LNCAP (cell line): ENCODE measurements at regions not wholly inside any gene's neighbourhood (a gene's known extent, or its start where the extent isn't known, plus 50 kb on each side); places are given as distances from the start of the nearest gene placed in this dataset.

Experiments used
- CTCF ChIP-seq: fragments of 450-650 bp; IDR thresholded peaks from 2 replicates; pipeline ENCODE4 v1.5.1; 2017; ENCODE audit warnings: mild to moderate bottlenecking

- no peak for TF ChIP-seq CTCF
Observed at GRCh38 chr2:228688007-228688645, 506.6 kb upstream of the SPHKAP start.

DNA sequence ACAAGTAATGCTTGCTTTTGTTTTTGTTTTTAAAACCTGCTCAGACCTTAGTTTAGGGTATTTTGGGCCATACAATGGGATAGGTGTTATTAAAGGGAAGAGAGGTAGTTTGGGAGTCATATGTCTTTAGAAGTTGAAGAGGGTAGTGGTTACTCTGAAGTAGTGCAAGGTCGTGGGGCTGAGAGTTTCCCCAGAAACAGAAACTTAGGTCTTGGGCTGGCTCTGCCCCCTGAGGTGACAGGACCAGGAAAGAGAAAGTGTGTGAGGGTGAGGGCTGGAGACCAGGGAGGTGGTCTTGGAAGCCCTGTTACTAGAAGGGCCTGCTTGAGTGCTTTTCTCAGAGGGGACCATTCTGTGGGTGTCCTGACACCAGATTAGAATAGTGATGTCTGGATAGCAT is 500.5 kb upstream of the SPHKAP start:
- TF ChIP-seq CTCF: no peak

DNA sequence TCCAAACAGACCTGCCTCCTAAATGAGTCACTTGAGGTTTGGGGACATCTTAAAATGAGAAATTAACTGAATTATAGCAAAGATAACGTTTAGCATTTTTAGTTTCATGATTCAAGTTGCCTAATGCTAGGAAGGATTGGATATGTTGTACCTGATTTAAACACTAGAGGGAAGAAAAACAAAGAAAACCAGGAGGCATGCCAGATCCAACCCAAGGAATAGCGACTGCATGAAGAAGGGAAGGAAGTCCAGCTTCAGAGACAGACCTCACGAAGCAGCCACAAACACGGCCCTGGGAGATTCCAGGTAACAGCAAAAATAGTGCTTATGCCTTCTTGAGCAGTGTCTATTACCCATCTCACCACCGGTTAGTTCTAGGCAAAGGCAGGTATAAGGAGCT is 499.9 kb upstream of the SPHKAP start:
- TF ChIP-seq CTCF: 0 out of 2 replicates have a peak, but pooled peaks have one; percentile 15

- no peak for TF ChIP-seq CTCF
Observed at GRCh38 chr2:228678110-228678509, 496.6 kb upstream of the SPHKAP start.

DNA sequence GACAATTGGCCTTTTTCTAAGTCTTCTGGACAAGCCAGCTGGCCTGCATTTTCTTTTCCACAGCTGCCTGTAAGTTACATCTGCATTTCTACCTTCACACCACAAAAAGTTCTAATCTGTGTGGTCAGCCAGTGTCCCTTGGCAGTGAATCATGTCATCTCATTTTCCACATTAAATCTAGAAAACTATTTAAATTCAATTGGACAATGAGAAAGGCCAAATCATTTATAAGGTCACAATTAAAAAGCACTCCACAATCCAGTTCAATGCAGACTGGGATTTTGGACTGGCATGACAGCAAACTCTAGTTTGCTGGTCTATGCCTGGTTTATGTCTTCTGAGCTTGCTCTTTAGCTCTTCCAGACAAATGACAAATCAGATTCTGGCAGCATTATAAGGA is 494.2 kb upstream of the SPHKAP start:
- no peak for TF ChIP-seq CTCF

DNA sequence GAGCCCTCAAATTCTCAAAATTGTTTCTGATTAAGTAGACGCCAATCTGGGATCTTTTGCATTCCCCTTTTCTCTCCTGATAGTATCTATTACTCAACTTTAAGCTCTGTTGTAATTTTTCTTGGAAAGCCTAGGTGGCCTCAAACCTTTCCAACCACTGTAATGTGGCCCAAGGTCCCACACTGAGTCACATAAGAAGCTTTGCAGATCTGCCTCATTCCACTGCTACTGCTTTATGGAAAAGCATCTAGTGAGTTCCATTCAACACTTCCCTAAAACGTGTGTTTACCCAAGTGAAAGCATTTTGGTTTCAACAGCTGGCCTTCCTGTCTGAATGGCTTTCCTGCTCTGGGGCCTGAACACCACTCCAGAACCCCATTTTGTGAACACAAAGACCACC is 493.6 kb upstream of the SPHKAP start:
- TF ChIP-seq CTCF: no peak

GRCh38 chr2:228673876-228674554 is 492.5 kb upstream of the SPHKAP start:
- no peak for TF ChIP-seq CTCF
